GM12878 (cell line): ENCODE measurements at regions not wholly inside any gene's neighbourhood (a gene's known extent, or its start where the extent isn't known, plus 50 kb on each side); places are given as distances from the start of the nearest gene placed in this dataset.

Experiments used
- ATAC-seq: fragments of 200-7000 bp; cut with Tn5 transposase; 3 replicates; pipeline ENCODE4 v1.9.1; 2020; ENCODE audit warnings: mild to moderate bottlenecking, moderate library complexity
- BruUV-seq: library from RNA; stranded (reverse); fragments of 400-500 nt; replicated peaks from 2 replicates; lab custom pipeline; 2021; lab: Mats Ljungman, UMichigan
- CTCF ChIA-PET: fragments of 300-600 bp; sonication (Branson Sonifier 250); formaldehyde crosslinking; extraction: SDS; loops from one replicate; lab custom pipeline; 2021; ENCODE audit warnings: inconsistent platforms; lab: Yijun Ruan, JAX
- POLR2A ChIA-PET: fragments of 350-600 bp; formaldehyde crosslinking; extraction: SDS; loops from one replicate; lab custom pipeline; 2021; ENCODE audit warnings: inconsistent platforms; lab: Charles Lee
- RAD21 ChIA-PET: fragments of 300-600 bp; sonication (Branson Sonifier 250); formaldehyde crosslinking; loops from one replicate; lab custom pipeline; 2023; ENCODE audit warnings: antibody characterized with exemption; ENCODE audit not compliant: unreplicated experiment; lab: Charles Lee
- SMC1A ChIA-PET: fragments of 300-600 bp; sonication (Branson Sonifier 250); formaldehyde crosslinking; loops from one replicate; lab custom pipeline; 2023; ENCODE audit not compliant: unreplicated experiment, uncharacterized antibody; lab: Charles Lee
- DNase-seq: peaks from one replicate; pipeline ENCODE4 v3.0.0-alpha.2; 2011; ENCODE audit warnings: low read depth, low spot score
- FAIRE-seq: peaks from 3 replicates; lab custom pipeline; 2011; peaks lifted over from hg19 to GRCh38; lab: Jason Lieb, UNC
- H2AFZ ChIP-seq: 2 replicates; pipeline ENCODE4 v1.6.0; 2011; ENCODE audit warnings: low read depth, low read length, control low read depth; ENCODE audit not compliant: control insufficient read depth
- H3K27ac ChIP-seq: 2 replicates; pipeline ENCODE4 v1.5.1; 2011; ENCODE audit warnings: control low read depth; ENCODE audit not compliant: control insufficient read depth, insufficient read depth
- H3K27me3 ChIP-seq, 2 experiments: replicated peaks in 1 of 2; 2 replicates each; pipeline versions ENCODE4 v1.6.0 to v1.6.1; 2011; ENCODE audit warnings: low read length in 1 of 2; ENCODE audit not compliant: control insufficient read depth in 2 of 2, insufficient read depth in 2 of 2
- H3K36me3 ChIP-seq, 2 experiments: 2 replicates each; pipeline ENCODE4 v1.5.1; 2011; ENCODE audit warnings: low read length in 1 of 2; ENCODE audit not compliant: control insufficient read depth in 2 of 2, insufficient read depth in 2 of 2
- H3K4me1 ChIP-seq: 2 replicates; pipeline ENCODE4 v1.6.1; 2011; ENCODE audit warnings: mild to moderate bottlenecking, low read length, moderate library complexity, mixed read lengths; ENCODE audit not compliant: control insufficient read depth, insufficient read depth
- H3K4me2 ChIP-seq: 2 replicates; pipeline ENCODE4 v1.6.0; 2011; ENCODE audit warnings: control low read depth; ENCODE audit not compliant: control insufficient read depth, insufficient read depth
- H3K4me3 ChIP-seq: fragments of 200-600 bp; sonication (generic); 2 replicates; pipeline ENCODE4 v1.5.1; 2016
- H3K79me2 ChIP-seq: 2 replicates; pipeline ENCODE4 v1.6.0; 2011; ENCODE audit warnings: low read length; ENCODE audit not compliant: control insufficient read depth, insufficient read depth
- H3K9ac ChIP-seq: 2 replicates; pipeline ENCODE4 v1.8.0; 2011; ENCODE audit warnings: low read length, control low read depth, mixed read lengths; ENCODE audit not compliant: control insufficient read depth, insufficient read depth
- H3K9me3 ChIP-seq: replicated peaks from 3 replicates; pipeline ENCODE4 v1.5.1; 2011; ENCODE audit warnings: mild to moderate bottlenecking, low read length; ENCODE audit not compliant: control insufficient read depth, insufficient read depth
- H4K20me1 ChIP-seq: 2 replicates; pipeline ENCODE4 v1.6.0; 2011; ENCODE audit not compliant: control insufficient read depth, insufficient read depth
- BCLAF1 ChIP-seq: fragments of 450-650 bp; IDR thresholded peaks from 2 replicates; pipeline ENCODE4 v1.6.1; 2017; ENCODE audit warnings: antibody characterized with exemption, mild to moderate bottlenecking, moderate library complexity
- CBFB ChIP-seq: IDR thresholded peaks from 2 replicates; pipeline ENCODE4 v1.6.1; 2016; ENCODE audit warnings: antibody characterized with exemption, low read depth
- HCFC1 ChIP-seq: fragments of 150-350 bp; IDR thresholded peaks from 2 replicates; pipeline ENCODE4 v1.6.1; 2014; ENCODE audit warnings: low read length
- HDGF ChIP-seq: fragments of 450-650 bp; IDR thresholded peaks from 2 replicates; pipeline ENCODE4 v1.6.1; 2016; ENCODE audit warnings: antibody characterized with exemption
- REST ChIP-seq: IDR thresholded peaks from 2 replicates; pipeline ENCODE4 v1.6.1; 2012; ENCODE audit warnings: mild to moderate bottlenecking, low read depth, low read length
- SKIL ChIP-seq: fragments of 450-650 bp; IDR thresholded peaks from 2 replicates; pipeline ENCODE4 v1.6.1; 2017; ENCODE audit warnings: mild to moderate bottlenecking, low read depth, inconsistent platforms; ENCODE audit not compliant: poor library complexity, severe bottlenecking
- TCF3 ChIP-seq: IDR thresholded peaks from 2 replicates; pipeline ENCODE4 v1.6.1; 2012; ENCODE audit warnings: low read depth, mild to moderate bottlenecking, low read length, borderline replicate concordance; ENCODE audit not compliant: insufficient read depth
- USF2 ChIP-seq: IDR thresholded peaks from 2 replicates; pipeline ENCODE4 v1.6.1; 2011; ENCODE audit warnings: low read depth, low read length, improper control_type of control experiment, borderline replicate concordance
- ZNF384 ChIP-seq: IDR thresholded peaks from 2 replicates; pipeline ENCODE4 v1.6.1; 2012; ENCODE audit warnings: low read depth, mild to moderate bottlenecking, low read length, improper control_type of control experiment, borderline replicate concordance
- ZNF687 ChIP-seq: fragments of 450-650 bp; IDR thresholded peaks from 2 replicates; pipeline ENCODE4 v1.6.1; 2017; ENCODE audit warnings: mild to moderate bottlenecking, moderate library complexity
- in situ Hi-C: fragments of 300-500 bp; cut with MboI; formaldehyde crosslinking; loops from 9 replicates; pipeline ENCODE4 v1.14.3; 2018; ENCODE audit warnings: mixed read lengths
- intact Hi-C: fragments of 100-400 bp; cut with micrococcal nuclease; formaldehyde crosslinking; loops from one replicate; pipeline ENCODE4 v1.14.2; 2022; ENCODE audit not compliant: unreplicated experiment

- Histone ChIP-seq H3K4me1 (no peaks in the 10 kb centered on the region), H2AFZ (no peak overlapping the region), H4K20me1 (no peaks in the 10 kb centered on the region), H3K27me3 (no peaks in the 10 kb centered on the region), H3K4me2 (no peak overlapping the region), H3K27ac (no peak overlapping the region), H3K36me3 (no peaks in the 10 kb centered on the region), H3K9me3 (no peaks in the 10 kb centered on the region), H3K79me2 (no peaks in the 10 kb centered on the region), H3K4me3 (no peak overlapping the region), H3K9ac (no peak overlapping the region)
- FAIRE-seq (no peak), ATAC-seq (no peak), DNase-seq (no peak)
- POLR2A ChIA-PET, result no interaction called here
- in situ Hi-C loops, result no loop called here
- BruUV-seq, result no TSS peak
- SMC1A ChIA-PET, result interaction anchor here (1.4 kb wide), 1 partner anchor 10 kb away, joined by 3 read pairs; no protein-coding TSS in a partner anchor
- RAD21 ChIA-PET, result no interaction called here
- CTCF ChIA-PET, result no interaction called here
- intact Hi-C loops, result no loop called here
- TF ChIP-seq TCF3 (no peak), USF2 (no peak), BCLAF1 (no peak), ZNF384 (no peak), ZNF687 (no peak), SKIL (no peak), HCFC1 (no peak), REST (no peak), CBFB (no peak), HDGF (no peak)
These were observed 1010.1 kb downstream of the EFNA5 start for GRCh38 chr5:106660681-106661080.
